ENCODE measurements at regions not wholly inside any gene's neighbourhood (a gene's known extent, or its start where the extent isn't known, plus 50 kb on each side); places are given as distances from the start of the nearest gene placed in this dataset.
A peak's percentile ranks its signal among the peaks of the same experiment; 100 is the strongest.

DNA sequence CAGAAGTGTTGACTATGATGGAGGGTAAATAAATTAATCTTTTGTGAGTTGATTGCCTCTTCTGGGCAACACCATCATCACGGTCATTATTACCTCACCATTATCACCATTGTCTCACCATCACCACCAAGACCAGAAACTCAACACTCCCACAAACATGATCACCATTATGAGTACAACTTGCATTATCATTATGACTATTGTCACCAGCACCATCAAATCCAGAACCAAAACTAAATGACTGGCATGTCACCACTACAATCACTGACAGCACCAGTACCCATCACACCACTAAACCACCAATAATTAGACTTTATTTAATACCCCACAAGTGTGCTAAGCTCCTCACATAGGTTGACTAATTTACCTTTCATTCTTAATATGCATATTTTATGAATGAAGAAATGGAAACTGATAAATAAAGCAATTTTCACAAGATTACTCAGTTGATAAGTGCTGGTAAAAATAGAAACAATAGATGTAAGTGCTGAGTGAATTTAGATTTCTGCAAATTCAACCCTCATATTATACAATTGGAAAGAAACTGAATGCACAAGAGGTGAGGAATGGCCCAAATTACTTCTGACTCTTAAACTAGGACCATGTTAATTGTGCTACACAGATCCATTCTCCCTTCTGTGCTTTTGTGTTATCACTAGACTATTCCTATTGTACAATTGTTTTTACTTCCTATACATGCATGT, 517.8 kb upstream of the PAPPA start:
- Histone ChIP-seq H3K27me3 (ENCODE audit: control insufficient read depth, insufficient read depth, low read length) (no peaks in the 10 kb centered on the region), H3K4me3 (ENCODE audit: low read length) (no peak overlapping the region), H3K9me3 (replicated peaks; ENCODE audit: control insufficient read depth, low read depth, low read length) (no peaks in the 10 kb centered on the region), H3K27ac (ENCODE audit: low read length) (no peak overlapping the region), H3K36me3 (ENCODE audit: control insufficient read depth, insufficient read depth, low read length) (no peaks in the 10 kb centered on the region), H3K4me1 (ENCODE audit: control insufficient read depth, insufficient read depth, low read length) (no peaks in the 10 kb centered on the region)
- DNase-seq: no peak
- 67% methylated on average over 1 of the region's 1 CpG for WGBS (ENCODE audit: insufficient coverage)

DNA sequence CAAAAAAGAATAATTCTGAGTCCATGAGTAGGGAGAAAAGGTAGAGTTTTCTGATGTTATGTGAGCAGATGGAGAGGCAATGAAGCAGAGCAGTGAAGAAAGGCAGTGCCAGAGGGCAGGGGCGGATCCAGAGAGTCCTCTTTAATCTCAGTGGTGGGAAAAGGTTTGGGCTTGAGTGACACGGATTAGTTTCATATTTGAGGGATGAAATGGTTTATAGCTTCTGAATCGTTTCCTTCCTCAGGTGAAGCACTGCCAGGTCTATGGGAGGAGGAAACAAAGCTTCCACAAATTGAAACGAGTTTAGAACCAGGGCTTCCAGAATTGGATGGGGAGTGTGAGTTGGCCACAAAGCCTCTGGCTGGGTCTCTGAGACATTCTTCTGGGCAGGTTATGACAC, 517.0 kb upstream of the PAPPA start:
- WGBS (ENCODE audit: insufficient coverage): 54% methylated on average over 3 of the region's 4 CpGs
- no peak overlapping the region for H3K27ac ChIP-seq (ENCODE audit: low read length)
- H3K4me1 ChIP-seq (ENCODE audit: control insufficient read depth, insufficient read depth, low read length): no peaks in the 10 kb centered on the region
- no peak for DNase-seq
- no peaks in the 10 kb centered on the region for H3K27me3 ChIP-seq (ENCODE audit: control insufficient read depth, insufficient read depth, low read length)
- H3K9me3 ChIP-seq (replicated peaks; ENCODE audit: control insufficient read depth, low read depth, low read length): no peaks in the 10 kb centered on the region
- H3K4me3 ChIP-seq (ENCODE audit: low read length): no peak overlapping the region
- H3K36me3 ChIP-seq (ENCODE audit: control insufficient read depth, insufficient read depth, low read length): no peaks in the 10 kb centered on the region

DNA sequence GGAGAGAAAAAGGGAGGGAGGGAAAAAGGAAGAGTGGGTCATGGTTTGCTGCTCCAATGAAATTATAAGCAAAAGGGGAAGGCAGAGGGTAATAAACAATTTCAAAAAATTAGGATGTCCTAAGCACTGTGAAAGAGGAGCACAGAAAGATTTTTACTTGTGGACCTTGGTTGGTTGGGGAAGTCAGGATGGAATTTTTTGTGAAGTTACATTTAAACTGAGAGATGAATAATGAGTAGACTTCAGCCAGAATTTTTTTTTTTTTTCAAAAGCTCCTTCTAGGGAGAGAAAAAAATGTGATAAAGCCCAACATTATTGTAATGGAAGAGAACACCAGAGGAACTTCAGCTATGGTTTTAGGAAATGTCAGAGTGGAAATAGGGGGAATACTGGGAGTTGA, 515.9 kb upstream of the PAPPA start:
- Histone ChIP-seq H3K27ac (ENCODE audit: low read length) (no peak overlapping the region), H3K36me3 (ENCODE audit: control insufficient read depth, insufficient read depth, low read length) (no peaks in the 10 kb centered on the region), H3K4me1 (ENCODE audit: control insufficient read depth, insufficient read depth, low read length) (no peaks in the 10 kb centered on the region), H3K9me3 (replicated peaks; ENCODE audit: control insufficient read depth, low read depth, low read length) (no peaks in the 10 kb centered on the region), H3K4me3 (ENCODE audit: low read length) (no peak overlapping the region), H3K27me3 (ENCODE audit: control insufficient read depth, insufficient read depth, low read length) (no peaks in the 10 kb centered on the region)
- DNase-seq: no peak

GRCh38 chr9:115640887-115641286, 512.7 kb upstream of the PAPPA start:
- no peak for DNase-seq
- no peaks in the 10 kb centered on the region for H3K9me3 ChIP-seq (replicated peaks; ENCODE audit: control insufficient read depth, low read depth, low read length)
- H3K4me3 ChIP-seq (ENCODE audit: low read length): no peak overlapping the region
- H3K27me3 ChIP-seq (ENCODE audit: control insufficient read depth, insufficient read depth, low read length): no peaks in the 10 kb centered on the region
- H3K27ac ChIP-seq (ENCODE audit: low read length): no peak overlapping the region
- no CpG with 5 or more reads among the region's 2 CpGs for WGBS (ENCODE audit: insufficient coverage)
- H3K36me3 ChIP-seq (ENCODE audit: control insufficient read depth, insufficient read depth, low read length): no peaks in the 10 kb centered on the region
- no peaks in the 10 kb centered on the region for H3K4me1 ChIP-seq (ENCODE audit: control insufficient read depth, insufficient read depth, low read length)

DNA sequence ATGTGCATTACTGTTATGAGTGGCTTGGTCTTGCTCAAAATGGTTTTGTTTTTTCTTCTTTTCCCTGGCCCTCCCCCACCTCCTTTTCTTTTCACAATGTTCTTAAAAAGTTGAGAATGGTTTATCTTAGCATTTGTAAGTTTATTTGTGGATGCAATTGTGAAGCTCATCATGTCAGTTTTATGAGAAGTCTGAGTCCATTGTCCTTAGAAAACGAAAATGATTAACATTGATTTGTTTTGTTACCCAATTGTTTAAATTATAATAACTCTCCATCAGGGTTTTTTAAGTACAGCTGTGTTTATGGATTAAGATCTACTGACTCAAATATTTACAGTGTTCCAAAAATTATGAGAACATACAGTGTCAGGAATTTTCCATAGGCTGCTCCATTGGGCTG, 511.3 kb upstream of the PAPPA start:
- Histone ChIP-seq H3K27me3 (ENCODE audit: control insufficient read depth, insufficient read depth, low read length) (no peaks in the 10 kb centered on the region), H3K4me1 (ENCODE audit: control insufficient read depth, insufficient read depth, low read length) (no peaks in the 10 kb centered on the region), H3K4me3 (ENCODE audit: low read length) (no peak overlapping the region), H3K27ac (ENCODE audit: low read length) (no peak overlapping the region), H3K36me3 (ENCODE audit: control insufficient read depth, insufficient read depth, low read length) (no peaks in the 10 kb centered on the region), H3K9me3 (replicated peaks; ENCODE audit: control insufficient read depth, low read depth, low read length) (no peaks in the 10 kb centered on the region)
- DNase-seq: no peak
- WGBS (ENCODE audit: insufficient coverage): no CpG with 5 or more reads among the region's 1 CpG

DNA sequence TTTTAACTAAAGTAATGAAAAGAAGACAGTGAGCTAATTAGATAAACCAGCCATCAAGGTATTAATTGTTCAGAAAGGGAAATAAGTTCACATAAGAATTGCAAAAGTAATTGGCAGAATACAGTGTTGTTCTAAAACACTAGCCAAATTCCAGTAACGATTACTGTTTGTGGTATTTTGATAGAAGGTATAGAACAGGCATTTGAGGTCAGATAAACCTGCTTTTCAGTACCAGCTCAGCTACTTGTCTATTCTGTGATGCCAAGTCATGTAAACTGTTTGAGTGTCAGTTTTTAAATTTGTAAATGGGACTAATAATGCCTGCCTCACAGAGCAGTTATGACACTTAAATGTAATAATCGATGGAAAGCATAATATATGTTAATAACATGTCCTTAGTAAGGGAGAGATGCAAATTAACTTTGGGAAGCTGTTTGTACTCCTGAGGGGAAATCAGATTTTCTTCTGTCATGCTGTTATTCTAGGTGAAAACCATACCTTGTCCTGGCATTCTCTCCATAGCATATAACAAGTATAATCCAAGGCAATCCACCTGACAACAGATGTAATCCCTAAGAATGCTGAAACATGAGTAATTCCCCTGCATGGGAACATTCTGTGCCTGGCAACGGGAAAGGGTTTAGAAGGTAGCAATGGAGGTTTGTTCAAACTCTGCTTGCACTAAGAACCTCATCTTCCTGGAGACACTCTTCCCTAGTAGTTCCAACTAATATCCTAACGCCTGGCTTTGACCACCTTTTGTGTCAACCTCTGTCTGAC, 509.5 kb upstream of the PAPPA start:
- WGBS (ENCODE audit: insufficient coverage): no CpG with 5 or more reads among the region's 4 CpGs
- Histone ChIP-seq H3K27ac (ENCODE audit: low read length) (no peak overlapping the region), H3K9me3 (replicated peaks; ENCODE audit: control insufficient read depth, low read depth, low read length) (no peaks in the 10 kb centered on the region), H3K27me3 (ENCODE audit: control insufficient read depth, insufficient read depth, low read length) (no peaks in the 10 kb centered on the region), H3K36me3 (ENCODE audit: control insufficient read depth, insufficient read depth, low read length) (no peaks in the 10 kb centered on the region), H3K4me1 (ENCODE audit: control insufficient read depth, insufficient read depth, low read length) (no peaks in the 10 kb centered on the region), H3K4me3 (ENCODE audit: low read length) (no peak overlapping the region)
- no peak for DNase-seq

- Histone ChIP-seq H3K4me1 (ENCODE audit: control insufficient read depth, insufficient read depth, low read length) (no peaks in the 10 kb centered on the region), H3K27ac (ENCODE audit: low read length) (no peak overlapping the region), H3K4me3 (ENCODE audit: low read length) (no peak overlapping the region), H3K36me3 (ENCODE audit: control insufficient read depth, insufficient read depth, low read length) (no peaks in the 10 kb centered on the region), H3K27me3 (ENCODE audit: control insufficient read depth, insufficient read depth, low read length) (no peaks in the 10 kb centered on the region), H3K9me3 (replicated peaks; ENCODE audit: control insufficient read depth, low read depth, low read length) (no peaks in the 10 kb centered on the region)
- DNase-seq: peak; percentile 74
- WGBS (ENCODE audit: insufficient coverage): 45% methylated on average over 8 of the region's 9 CpGs
Measured at GRCh38 chr9:115649991-115650472, 503.6 kb upstream of the PAPPA start.

- Histone ChIP-seq H3K9me3 (replicated peaks; ENCODE audit: control insufficient read depth, low read depth, low read length) (no peaks in the 10 kb centered on the region), H3K4me1 (ENCODE audit: control insufficient read depth, insufficient read depth, low read length) (no peaks in the 10 kb centered on the region), H3K36me3 (ENCODE audit: control insufficient read depth, insufficient read depth, low read length) (no peaks in the 10 kb centered on the region), H3K27ac (ENCODE audit: low read length) (no peak overlapping the region), H3K4me3 (ENCODE audit: low read length) (no peak overlapping the region), H3K27me3 (ENCODE audit: control insufficient read depth, insufficient read depth, low read length) (no peaks in the 10 kb centered on the region)
- DNase-seq: no peak
Measured at GRCh38 chr9:115650768-115651167, 502.8 kb upstream of the PAPPA start.

GRCh38 chr9:115651461-115651860, 502.1 kb upstream of the PAPPA start:
- Histone ChIP-seq H3K9me3 (replicated peaks; ENCODE audit: control insufficient read depth, low read depth, low read length) (no peaks in the 10 kb centered on the region), H3K27me3 (ENCODE audit: control insufficient read depth, insufficient read depth, low read length) (no peaks in the 10 kb centered on the region), H3K36me3 (ENCODE audit: control insufficient read depth, insufficient read depth, low read length) (no peaks in the 10 kb centered on the region), H3K4me1 (ENCODE audit: control insufficient read depth, insufficient read depth, low read length) (no peaks in the 10 kb centered on the region), H3K27ac (ENCODE audit: low read length) (no peak overlapping the region), H3K4me3 (ENCODE audit: low read length) (no peak overlapping the region)
- no peak for DNase-seq

GRCh38 chr9:115653171-115653606, 500.4 kb upstream of the PAPPA start:
- H3K36me3 ChIP-seq (ENCODE audit: control insufficient read depth, insufficient read depth, low read length): no peaks in the 10 kb centered on the region
- no CpG with 5 or more reads among the region's 3 CpGs for WGBS (ENCODE audit: insufficient coverage)
- H3K27ac ChIP-seq (ENCODE audit: low read length): no peak overlapping the region
- no peak for DNase-seq
- H3K4me1 ChIP-seq (ENCODE audit: control insufficient read depth, insufficient read depth, low read length): no peaks in the 10 kb centered on the region
- H3K27me3 ChIP-seq (ENCODE audit: control insufficient read depth, insufficient read depth, low read length): no peaks in the 10 kb centered on the region
- H3K9me3 ChIP-seq (replicated peaks; ENCODE audit: control insufficient read depth, low read depth, low read length): no peaks in the 10 kb centered on the region
- H3K4me3 ChIP-seq (ENCODE audit: low read length): no peak overlapping the region

Data from muscle of leg (tissue), 3 donors.